ENCODE measurements at regions not wholly inside any gene's neighbourhood (a gene's known extent, or its start where the extent isn't known, plus 50 kb on each side); places are given as distances from the start of the nearest gene placed in this dataset.

GRCh38 chr10:123478116-123478515 is 188.0 kb upstream of the GPR26 start:
- H3K79me2 ChIP-seq (ENCODE audit: insufficient read depth, low read length), result no peaks in the 10 kb centered on the region
- POLR2A ChIA-PET, result no interaction called here
- in situ Hi-C loops (cut with HindIII; ENCODE audit: extremely low pct_ligation_motif_present, low pct_unique_long_range_greater_than_20kb), result no loop called here
- FAIRE-seq (no peak), ATAC-seq (no peak), DNase-seq (ENCODE audit: low spot score) (no peak)
- intact Hi-C loops (cut with micrococcal nuclease; ENCODE audit: unreplicated experiment), result loop anchor here (2.0 kb wide), 1 partner anchor 77 kb away; no protein-coding TSS in a partner anchor
- 30% methylated on average over 2 of the region's 2 CpGs for WGBS (ENCODE audit: low lambda C conversion rate)
- no peaks in the 10 kb centered on the region for H4K20me1 ChIP-seq (ENCODE audit: insufficient read depth, low read length)
- no TSS peak for BruUV-seq (replicated peaks)
- H3K4me2 ChIP-seq (ENCODE audit: low read depth, low read length), result no peak overlapping the region
- H2AFZ ChIP-seq (ENCODE audit: low read length), result no peak overlapping the region
- H3K4me3 ChIP-seq (replicated peaks in 1 of 3; ENCODE audit: insufficient read depth in 1 of 3, low read depth in 2 of 3, low read length in 3 of 3), result no peak overlapping the region
- no peak overlapping the region for H3K9ac ChIP-seq (ENCODE audit: insufficient read depth, low read depth, low read length)
- peaks cover 3 to 7% of the 10 kb centered on the region in 2 experiments; a peak in 4 of 5 replicates for H3K27me3 ChIP-seq (ENCODE audit: control insufficient read depth in 1 of 2, insufficient read depth in 2 of 2, low read length in 2 of 2)
- H3K4me1 ChIP-seq (ENCODE audit: insufficient read depth, low read length), result no peaks in the 10 kb centered on the region
- CTCF ChIA-PET (ENCODE audit: low intra/inter-chr PET ratio, low total read pairs), result no interaction called here
- no peaks in the 10 kb centered on the region for H3K9me3 ChIP-seq (ENCODE audit: low read length)
- no peaks in the 10 kb centered on the region for H3K36me3 ChIP-seq (replicated peaks in 1 of 2; ENCODE audit: control insufficient read depth in 1 of 2, insufficient read depth in 2 of 2, low read length in 2 of 2)
- H3K27ac ChIP-seq (ENCODE audit: extremely low read length, insufficient read depth, low read length), result no peak overlapping the region
- TF ChIP-seq LRRFIP1 (CRISPR knock-in tag; conservative IDR thresholded peaks at IDR 0.05) (no peak), HNF1B (CRISPR knock-in tag; IDR thresholded peaks at IDR 0.05) (no peak), CAMTA2 (CRISPR knock-in tag; IDR thresholded peaks at IDR 0.05; ENCODE audit: borderline replicate concordance) (no peak), FLYWCH1 (CRISPR knock-in tag; IDR thresholded peaks at IDR 0.05) (no peak), PITX1 (CRISPR knock-in tag; IDR thresholded peaks at IDR 0.05) (no peak), REST (IDR thresholded peaks at IDR 0.05; ENCODE audit: borderline replicate concordance in 1 of 2, low read depth in 1 of 2, low read length in 2 of 2) (no peak), JUN (CRISPR knock-in tag; IDR thresholded peaks at IDR 0.05) (no peak), EED (CRISPR knock-in tag; IDR thresholded peaks at IDR 0.05) (no peak), ZNF207 (IDR thresholded peaks at IDR 0.05; ENCODE audit: borderline replicate concordance) (no peak), ZSCAN31 (CRISPR knock-in tag; IDR thresholded peaks at IDR 0.05; ENCODE audit: low read depth) (no peak), NFYB (CRISPR knock-in tag; IDR thresholded peaks at IDR 0.05) (no peak), GLMP (CRISPR knock-in tag; IDR thresholded peaks at IDR 0.05; ENCODE audit: borderline replicate concordance) (no peak)

All from HepG2 (cell line).